ENCODE measurements at regions not wholly inside any gene's neighbourhood (a gene's known extent, or its start where the extent isn't known, plus 50 kb on each side); places are given as distances from the start of the nearest gene placed in this dataset.

DNA sequence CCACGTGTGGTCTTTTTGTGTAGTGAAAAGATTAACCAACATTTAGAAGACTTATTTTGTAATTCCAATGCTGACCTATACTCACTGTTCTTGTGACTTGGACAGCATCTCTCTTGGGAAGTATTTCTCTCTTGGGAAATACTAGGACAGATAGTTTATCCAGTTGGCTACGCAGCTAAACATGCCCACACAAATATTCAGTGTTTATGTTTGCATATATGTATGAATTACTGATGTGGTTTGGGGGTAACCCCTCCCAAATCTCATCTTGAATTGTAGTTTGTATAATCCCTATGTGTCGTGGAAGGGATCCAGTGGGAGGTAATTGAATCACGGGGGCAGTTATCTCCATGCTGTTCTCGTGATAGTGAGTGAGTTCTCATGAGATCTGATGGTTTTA is 2062.3 kb upstream of the CELF4 start:
- H3K36me3 ChIP-seq, result no peaks in the 10 kb centered on the region
- no peak overlapping the region for H3K4me3 ChIP-seq
- no peak overlapping the region for H3K27ac ChIP-seq
- TF ChIP-seq POLR2A (IDR thresholded peaks at IDR 0.05) (no peak), POLR2AphosphoS5 (IDR thresholded peaks at IDR 0.05) (no peak), EP300 (IDR thresholded peaks at IDR 0.05) (no peak)
- TF ChIP-seq, protein P1, sequence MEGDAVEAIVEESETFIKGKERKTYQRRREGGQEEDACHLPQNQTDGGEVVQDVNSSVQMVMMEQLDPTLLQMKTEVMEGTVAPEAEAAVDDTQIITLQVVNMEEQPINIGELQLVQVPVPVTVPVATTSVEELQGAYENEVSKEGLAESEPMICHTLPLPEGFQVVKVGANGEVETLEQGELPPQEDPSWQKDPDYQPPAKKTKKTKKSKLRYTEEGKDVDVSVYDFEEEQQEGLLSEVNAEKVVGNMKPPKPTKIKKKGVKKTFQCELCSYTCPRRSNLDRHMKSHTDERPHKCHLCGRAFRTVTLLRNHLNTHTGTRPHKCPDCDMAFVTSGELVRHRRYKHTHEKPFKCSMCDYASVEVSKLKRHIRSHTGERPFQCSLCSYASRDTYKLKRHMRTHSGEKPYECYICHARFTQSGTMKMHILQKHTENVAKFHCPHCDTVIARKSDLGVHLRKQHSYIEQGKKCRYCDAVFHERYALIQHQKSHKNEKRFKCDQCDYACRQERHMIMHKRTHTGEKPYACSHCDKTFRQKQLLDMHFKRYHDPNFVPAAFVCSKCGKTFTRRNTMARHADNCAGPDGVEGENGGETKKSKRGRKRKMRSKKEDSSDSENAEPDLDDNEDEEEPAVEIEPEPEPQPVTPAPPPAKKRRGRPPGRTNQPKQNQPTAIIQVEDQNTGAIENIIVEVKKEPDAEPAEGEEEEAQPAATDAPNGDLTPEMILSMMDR (IDR thresholded peaks at IDR 0.05), result no peak
- H3K9me3 ChIP-seq, result no peaks in the 10 kb centered on the region
- WGBS, 2 donors, result 61 to 76% methylated on average over 5 of the region's 5 CpGs
- H3K27me3 ChIP-seq, result no peaks in the 10 kb centered on the region
- DNase-seq, result no peak
- no peak for ATAC-seq (ENCODE audit: low FRiP score in 2 of 2)
- no peaks in the 10 kb centered on the region for H3K4me1 ChIP-seq

DNA sequence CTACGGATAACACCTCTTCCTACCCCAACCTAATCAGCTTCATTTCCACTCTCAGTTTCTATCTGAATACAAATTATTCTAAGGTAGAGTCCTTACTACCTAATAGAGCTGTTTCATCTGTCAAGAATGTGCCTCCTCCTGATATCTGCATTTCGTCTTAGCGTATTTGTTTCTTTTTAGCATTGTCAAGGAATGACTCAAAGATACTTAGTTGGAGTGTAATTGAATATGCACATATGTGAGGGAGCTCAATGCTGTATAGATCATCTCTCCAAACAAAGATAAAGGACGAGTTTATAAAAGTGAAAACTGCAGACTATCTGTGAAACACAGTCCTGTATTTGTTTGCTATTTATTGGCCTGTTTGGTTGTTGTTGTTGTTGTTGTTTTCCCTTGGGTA is 2059.4 kb upstream of the CELF4 start:
- ATAC-seq (ENCODE audit: low FRiP score in 2 of 2), result no peak
- DNase-seq, result no peak
- TF ChIP-seq, protein P1 (IDR thresholded peaks at IDR 0.05), result no peak
- TF ChIP-seq EP300 (IDR thresholded peaks at IDR 0.05), result no peak
- no peak for TF ChIP-seq POLR2A (IDR thresholded peaks at IDR 0.05)
- TF ChIP-seq POLR2AphosphoS5 (IDR thresholded peaks at IDR 0.05), result no peak
- no peak overlapping the region for H3K4me3 ChIP-seq
- no peaks in the 10 kb centered on the region for H3K27me3 ChIP-seq
- WGBS, 2 donors, result 81 to 88% methylated on average over 4 of the region's 4 CpGs
- no peaks in the 10 kb centered on the region for H3K4me1 ChIP-seq
- no peak overlapping the region for H3K27ac ChIP-seq
- H3K9me3 ChIP-seq, result no peaks in the 10 kb centered on the region
- no peaks in the 10 kb centered on the region for H3K36me3 ChIP-seq

DNA sequence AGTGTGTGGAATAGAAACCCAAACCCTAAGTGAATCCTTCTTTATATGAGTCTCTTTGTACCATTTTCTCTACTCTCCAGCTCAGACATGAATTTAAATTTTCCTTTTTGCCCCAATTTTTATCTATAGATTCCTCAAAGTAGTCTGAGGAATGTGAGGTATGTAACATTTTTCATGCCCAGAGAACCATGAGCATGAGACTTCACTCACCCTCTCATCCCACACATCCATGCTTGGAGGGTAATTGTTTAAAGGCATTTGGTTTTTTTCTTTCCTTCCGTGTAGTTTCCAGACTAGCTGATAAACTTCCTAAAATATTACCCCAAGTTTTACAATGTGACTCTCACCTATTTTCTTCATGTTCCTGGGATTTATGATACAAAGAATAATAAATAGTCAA is 2056.8 kb upstream of the CELF4 start:
- Histone ChIP-seq H3K27ac (no peak overlapping the region), H3K4me3 (no peak overlapping the region), H3K27me3 (no peaks in the 10 kb centered on the region), H3K4me1 (no peaks in the 10 kb centered on the region), H3K36me3 (no peaks in the 10 kb centered on the region), H3K9me3 (no peaks in the 10 kb centered on the region)
- no peak for DNase-seq
- ATAC-seq (ENCODE audit: low FRiP score in 2 of 2), result no peak
- WGBS, 2 donors, result 65 to 73% methylated on average over 1 of the region's 1 CpG
- TF ChIP-seq POLR2A (IDR thresholded peaks at IDR 0.05) (no peak), POLR2AphosphoS5 (IDR thresholded peaks at IDR 0.05) (no peak), EP300 (IDR thresholded peaks at IDR 0.05) (no peak)
- TF ChIP-seq, protein P1 (IDR thresholded peaks at IDR 0.05), result no peak

DNA sequence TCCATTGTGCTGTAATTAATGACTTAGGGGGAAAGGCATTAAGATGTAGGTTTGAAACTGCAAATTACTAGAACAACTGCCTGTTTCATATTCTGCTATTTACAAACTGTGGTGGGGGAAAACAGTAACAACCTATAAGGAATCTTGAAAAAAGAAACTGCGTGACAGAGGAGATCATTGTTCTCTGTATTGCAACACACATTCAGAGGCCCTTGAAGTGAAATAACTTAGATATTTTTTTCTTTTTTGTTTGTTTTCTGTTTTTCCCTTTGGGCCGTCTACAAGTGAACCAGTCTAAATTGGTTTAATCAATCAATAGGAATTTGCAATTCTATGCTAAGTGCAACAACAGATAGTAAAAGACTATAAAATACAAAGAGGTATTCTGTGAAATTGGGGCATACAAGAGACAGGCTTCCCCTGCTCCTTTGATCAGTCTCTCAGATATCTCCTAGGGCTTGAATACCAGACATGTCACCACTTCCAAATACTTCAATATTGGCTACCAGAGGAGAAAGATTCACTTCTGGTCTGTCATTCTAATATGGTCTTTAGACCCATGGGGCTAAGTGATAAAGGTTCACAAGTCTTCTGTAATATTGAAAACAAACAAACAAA is 2055.1 kb upstream of the CELF4 start:
- Histone ChIP-seq H3K4me3 (no peak overlapping the region), H3K27ac (no peak overlapping the region), H3K27me3 (no peaks in the 10 kb centered on the region), H3K4me1 (no peaks in the 10 kb centered on the region), H3K9me3 (no peaks in the 10 kb centered on the region), H3K36me3 (no peaks in the 10 kb centered on the region)
- 74 to 77% methylated on average over 2 of the region's 2 CpGs for WGBS, 2 donors
- DNase-seq (no peak), ATAC-seq (ENCODE audit: low FRiP score in 2 of 2) (no peak)
- no peak for TF ChIP-seq EP300 (IDR thresholded peaks at IDR 0.05)
- TF ChIP-seq POLR2AphosphoS5 (IDR thresholded peaks at IDR 0.05), result no peak
- no peak for TF ChIP-seq POLR2A (IDR thresholded peaks at IDR 0.05)
- TF ChIP-seq, protein P1 (IDR thresholded peaks at IDR 0.05), result no peak
